ENCODE measurements at regions not wholly inside any gene's neighbourhood (a gene's known extent, or its start where the extent isn't known, plus 50 kb on each side); places are given as distances from the start of the nearest gene placed in this dataset.
"Not testable (repeated sequence)": the region's sequence is repeated elsewhere in the genome, so short reads cannot be mapped to it uniquely, and the experiment has no call there.

GRCh38 chr7:65496697-65497096 is 123.0 kb downstream of the ZNF92 start:
- H3K27me3 Mint-ChIP-seq; ATAC-seq; DNase-seq; H3K27ac Mint-ChIP-seq; H3K4me3 Mint-ChIP-seq; H3K36me3 Mint-ChIP-seq; CTCF ChIA-PET; H3K9me3 Mint-ChIP-seq (ENCODE audit: low read depth); H3K4me1 Mint-ChIP-seq: not testable (repeated sequence)

GRCh38 chr7:65503434-65504152 is 129.9 kb downstream of the ZNF92 start:
- Mint-ChIP-seq H3K4me3 (no peak overlapping the region), H3K27ac (no peak overlapping the region), H3K36me3 (no peaks in the 10 kb centered on the region), H3K9me3 (ENCODE audit: low read depth) (no peaks in the 10 kb centered on the region), H3K4me1 (no peaks in the 10 kb centered on the region), H3K27me3 (no peaks in the 10 kb centered on the region)
- ATAC-seq (no peak), DNase-seq (no peak)
- CTCF ChIA-PET, result no interaction called here

GRCh38 chr7:65504504-65505319 is 131.1 kb downstream of the ZNF92 start:
- H3K9me3 Mint-ChIP-seq (ENCODE audit: low read depth); CTCF ChIA-PET; DNase-seq; H3K4me1 Mint-ChIP-seq; H3K36me3 Mint-ChIP-seq; H3K27ac Mint-ChIP-seq; H3K4me3 Mint-ChIP-seq; H3K27me3 Mint-ChIP-seq; ATAC-seq: not testable (repeated sequence)

- H3K4me1 Mint-ChIP-seq; DNase-seq; H3K4me3 Mint-ChIP-seq; CTCF ChIA-PET; ATAC-seq; H3K27ac Mint-ChIP-seq; H3K27me3 Mint-ChIP-seq; H3K9me3 Mint-ChIP-seq (ENCODE audit: low read depth); H3K36me3 Mint-ChIP-seq: not testable (repeated sequence)
Measured at GRCh38 chr7:65505320-65505633, 131.6 kb downstream of the ZNF92 start.

- H3K27ac Mint-ChIP-seq; H3K36me3 Mint-ChIP-seq; ATAC-seq; H3K4me1 Mint-ChIP-seq; H3K9me3 Mint-ChIP-seq (ENCODE audit: low read depth); H3K4me3 Mint-ChIP-seq; DNase-seq; CTCF ChIA-PET: not testable (repeated sequence)
- peaks cover 23% of the 10 kb centered on the region for H3K27me3 Mint-ChIP-seq
Measured at GRCh38 chr7:65508581-65509367, 135.1 kb downstream of the ZNF92 start.

DNA sequence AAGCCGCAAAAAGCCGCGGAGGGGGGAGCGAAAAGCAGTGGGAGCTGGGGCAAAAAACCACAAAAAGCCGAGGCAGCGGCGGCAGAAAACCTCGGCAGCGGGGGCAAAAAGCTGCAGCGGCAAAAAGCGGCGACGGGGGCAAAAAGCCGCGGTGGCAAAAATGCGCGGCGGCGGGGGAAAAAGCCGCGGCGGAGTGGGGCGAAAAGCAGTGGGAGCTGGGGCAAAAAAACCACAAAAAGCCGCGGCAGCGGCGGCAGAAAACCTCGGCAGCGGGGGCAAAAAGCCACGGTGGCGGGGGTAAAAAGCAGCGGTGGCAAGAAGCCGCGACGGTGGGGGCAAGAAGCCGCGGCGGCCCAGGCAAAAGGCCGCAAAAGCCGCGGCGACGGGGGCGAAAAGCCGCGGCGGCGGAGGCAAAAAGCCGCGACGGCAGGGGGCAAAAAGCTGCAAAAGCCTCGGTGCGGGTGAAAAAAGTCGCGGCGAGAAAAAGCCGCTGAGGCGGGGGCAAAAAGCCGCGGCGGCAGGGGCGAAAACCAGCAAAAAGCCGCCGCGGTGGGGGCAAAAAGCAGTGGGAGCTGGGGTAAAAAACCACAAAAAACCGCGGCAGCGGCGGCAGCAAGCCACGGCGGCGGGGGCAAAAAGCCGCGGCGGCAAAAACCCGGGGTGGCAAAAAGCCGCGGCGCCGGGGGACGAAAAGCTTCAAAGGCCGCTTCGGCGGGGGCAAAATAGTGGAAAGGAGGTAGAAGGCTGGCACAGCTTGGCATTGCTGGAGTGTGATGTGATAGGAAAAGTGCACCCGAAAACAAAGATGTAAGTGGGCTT is 135.9 kb downstream of the ZNF92 start:
- CTCF ChIA-PET, result no interaction called here
- Mint-ChIP-seq H3K27me3 (peaks cover 27% of the 10 kb centered on the region), H3K27ac (peak overlapping the region; percentile 74), H3K4me3 (peak overlapping the region; percentile 61), H3K4me1 (peaks cover 5% of the 10 kb centered on the region), H3K9me3 (ENCODE audit: low read depth) (no peaks in the 10 kb centered on the region), H3K36me3 (peaks cover 5% of the 10 kb centered on the region)
- DNase-seq (no peak), ATAC-seq (no peak)

DNA sequence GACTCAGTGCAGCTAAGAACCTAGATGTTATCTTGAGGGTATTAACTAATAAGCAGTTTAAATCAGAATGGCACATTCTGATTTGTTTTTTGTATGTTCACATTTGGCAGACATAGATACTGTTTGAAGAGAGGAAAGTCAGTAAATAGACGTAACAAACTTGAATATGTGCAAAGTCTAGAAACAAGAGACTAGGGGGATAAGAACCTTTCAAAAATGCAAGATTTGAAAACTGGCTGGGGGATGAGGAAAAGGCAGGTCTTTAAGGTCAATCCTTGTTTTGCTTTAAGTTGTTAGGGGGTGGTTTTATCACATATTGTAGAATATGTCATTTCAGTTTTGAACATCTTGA is 136.5 kb downstream of the ZNF92 start:
- ATAC-seq; DNase-seq; H3K36me3 Mint-ChIP-seq; H3K4me1 Mint-ChIP-seq; H3K9me3 Mint-ChIP-seq (ENCODE audit: low read depth); CTCF ChIA-PET: not testable (repeated sequence)
- Mint-ChIP-seq H3K27me3 (peaks cover 29% of the 10 kb centered on the region), H3K27ac (peak overlapping the region; percentile 74), H3K4me3 (peak overlapping the region; percentile 61)

- H3K36me3 Mint-ChIP-seq; DNase-seq; H3K4me1 Mint-ChIP-seq; CTCF ChIA-PET; H3K27me3 Mint-ChIP-seq; H3K4me3 Mint-ChIP-seq; H3K27ac Mint-ChIP-seq; H3K9me3 Mint-ChIP-seq (ENCODE audit: low read depth); ATAC-seq: not testable (repeated sequence)
Measured at GRCh38 chr7:65519751-65520150, 146.1 kb downstream of the ZNF92 start.

DNA sequence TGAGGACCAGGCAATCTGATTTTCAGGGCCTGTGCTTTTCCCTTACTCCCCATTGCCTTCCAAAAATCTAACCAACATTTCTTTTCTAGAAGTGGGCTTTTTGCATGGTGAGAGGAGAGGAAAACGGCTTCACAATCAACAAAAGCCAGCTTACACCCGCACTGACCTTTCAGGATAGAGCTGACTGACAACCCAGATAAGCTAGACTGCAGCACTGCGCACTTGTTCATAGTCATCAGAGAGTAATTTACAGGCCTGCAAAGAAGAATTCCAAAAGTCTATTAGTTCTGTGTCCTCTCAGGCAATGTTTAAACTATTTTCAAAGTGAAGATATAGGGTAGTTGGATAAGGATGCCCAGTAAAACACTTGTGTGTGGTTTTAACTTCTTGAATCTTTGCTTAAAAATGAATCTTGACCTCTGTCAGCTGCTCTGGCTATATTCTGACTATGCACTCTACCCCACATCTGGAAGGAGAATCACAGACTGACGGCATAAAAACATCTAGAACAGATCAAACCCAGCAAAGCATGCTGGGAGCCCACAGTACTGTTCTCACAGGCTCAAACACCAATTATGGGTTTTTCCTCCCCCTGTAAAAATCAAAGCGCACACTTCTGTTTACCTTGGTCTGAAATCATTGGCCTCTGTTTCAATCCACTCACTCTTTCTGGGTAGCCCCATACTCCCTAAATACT is 172.0 kb downstream of the ZNF92 start:
- H3K27me3 Mint-ChIP-seq; CTCF ChIA-PET; ATAC-seq; H3K9me3 Mint-ChIP-seq (ENCODE audit: low read depth); H3K27ac Mint-ChIP-seq; H3K4me1 Mint-ChIP-seq; H3K4me3 Mint-ChIP-seq; H3K36me3 Mint-ChIP-seq; DNase-seq: not testable (repeated sequence)

GRCh38 chr7:65549589-65550443 is 176.2 kb downstream of the ZNF92 start:
- H3K9me3 Mint-ChIP-seq (ENCODE audit: low read depth); H3K4me3 Mint-ChIP-seq; DNase-seq; CTCF ChIA-PET; H3K27me3 Mint-ChIP-seq; H3K27ac Mint-ChIP-seq; ATAC-seq; H3K36me3 Mint-ChIP-seq; H3K4me1 Mint-ChIP-seq: not testable (repeated sequence)

GRCh38 chr7:65550444-65550809 is 176.8 kb downstream of the ZNF92 start:
- H3K9me3 Mint-ChIP-seq (ENCODE audit: low read depth); H3K4me3 Mint-ChIP-seq; H3K27ac Mint-ChIP-seq; H3K4me1 Mint-ChIP-seq; H3K36me3 Mint-ChIP-seq; H3K27me3 Mint-ChIP-seq; DNase-seq; CTCF ChIA-PET; ATAC-seq: not testable (repeated sequence)

DNA sequence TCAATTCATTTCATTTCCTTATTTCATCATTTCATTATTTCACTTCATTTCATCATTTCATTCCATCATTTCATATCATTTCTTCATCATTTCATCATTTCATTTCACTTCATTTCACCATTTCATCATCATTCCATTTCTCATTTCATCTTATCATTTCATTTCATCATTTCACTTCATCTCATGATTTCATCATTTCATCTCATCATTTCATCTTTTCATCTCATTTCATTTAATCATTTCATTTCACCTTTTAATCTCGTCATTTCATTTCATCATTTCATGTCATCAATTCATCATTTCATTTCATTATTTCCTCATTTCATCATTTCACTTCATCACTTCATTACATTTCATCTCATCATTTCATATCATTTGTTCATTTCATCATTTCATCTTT is 177.4 kb downstream of the ZNF92 start:
- not testable (repeated sequence) for H3K27ac Mint-ChIP-seq

More for the DNA sequence above, 177.4 kb downstream of the ZNF92 start:
- H3K4me1 Mint-ChIP-seq; DNase-seq; H3K9me3 Mint-ChIP-seq (ENCODE audit: low read depth); H3K4me3 Mint-ChIP-seq; CTCF ChIA-PET; H3K27me3 Mint-ChIP-seq; ATAC-seq; H3K36me3 Mint-ChIP-seq: not testable (repeated sequence)
